ENCODE measurements at regions not wholly inside any gene's neighbourhood (a gene's known extent, or its start where the extent isn't known, plus 50 kb on each side); places are given as distances from the start of the nearest gene placed in this dataset.

DNA sequence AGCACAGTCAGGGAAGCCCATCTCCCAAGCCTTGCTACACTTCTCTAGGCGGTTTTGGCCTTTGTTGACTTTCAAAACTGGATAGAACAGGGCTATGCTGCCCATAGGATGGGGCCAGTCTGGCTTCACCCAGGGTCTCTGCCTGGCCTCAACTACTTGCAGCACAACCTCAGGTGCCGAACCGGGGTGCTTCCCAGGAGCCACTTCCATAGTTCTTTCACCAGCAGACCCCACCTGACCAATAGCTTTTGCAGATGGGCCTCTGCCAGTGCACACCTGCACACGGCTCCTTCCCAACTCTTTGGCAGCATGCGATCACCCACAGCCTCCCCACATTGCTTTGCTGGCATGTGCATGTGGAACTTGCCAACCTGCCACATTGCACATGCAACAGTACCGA is 331.6 kb downstream of the CPS1 start:
- H3K27ac ChIP-seq (ENCODE audit: insufficient read depth, low read length): no peak overlapping the region
- H3K4me2 ChIP-seq (ENCODE audit: extremely low read depth, insufficient read depth, low read length): no peak overlapping the region
- H3K9me3 ChIP-seq (ENCODE audit: control insufficient read depth, insufficient read depth, low read depth, low read length): no peaks in the 10 kb centered on the region
- no peaks in the 10 kb centered on the region for H3K27me3 ChIP-seq (ENCODE audit: control insufficient read depth, insufficient read depth, low read length)
- H3K9ac ChIP-seq (ENCODE audit: insufficient read depth, low read length): no peak overlapping the region
- no peaks in the 10 kb centered on the region for H4K20me1 ChIP-seq (ENCODE audit: control insufficient read depth, extremely low read depth, insufficient read depth, low read length)
- H3K4me1 ChIP-seq (ENCODE audit: control insufficient read depth, extremely low read depth, insufficient read depth, low read length): no peaks in the 10 kb centered on the region
- no peak for DNase-seq (ENCODE audit: low read depth in 2 of 2)
- H2AFZ ChIP-seq (ENCODE audit: low read length): no peak overlapping the region
- no peaks in the 10 kb centered on the region for H3K36me3 ChIP-seq (ENCODE audit: control insufficient read depth, insufficient read depth, low read length)
- TF ChIP-seq, protein P1, sequence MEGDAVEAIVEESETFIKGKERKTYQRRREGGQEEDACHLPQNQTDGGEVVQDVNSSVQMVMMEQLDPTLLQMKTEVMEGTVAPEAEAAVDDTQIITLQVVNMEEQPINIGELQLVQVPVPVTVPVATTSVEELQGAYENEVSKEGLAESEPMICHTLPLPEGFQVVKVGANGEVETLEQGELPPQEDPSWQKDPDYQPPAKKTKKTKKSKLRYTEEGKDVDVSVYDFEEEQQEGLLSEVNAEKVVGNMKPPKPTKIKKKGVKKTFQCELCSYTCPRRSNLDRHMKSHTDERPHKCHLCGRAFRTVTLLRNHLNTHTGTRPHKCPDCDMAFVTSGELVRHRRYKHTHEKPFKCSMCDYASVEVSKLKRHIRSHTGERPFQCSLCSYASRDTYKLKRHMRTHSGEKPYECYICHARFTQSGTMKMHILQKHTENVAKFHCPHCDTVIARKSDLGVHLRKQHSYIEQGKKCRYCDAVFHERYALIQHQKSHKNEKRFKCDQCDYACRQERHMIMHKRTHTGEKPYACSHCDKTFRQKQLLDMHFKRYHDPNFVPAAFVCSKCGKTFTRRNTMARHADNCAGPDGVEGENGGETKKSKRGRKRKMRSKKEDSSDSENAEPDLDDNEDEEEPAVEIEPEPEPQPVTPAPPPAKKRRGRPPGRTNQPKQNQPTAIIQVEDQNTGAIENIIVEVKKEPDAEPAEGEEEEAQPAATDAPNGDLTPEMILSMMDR (conservative IDR thresholded peaks at IDR 0.05 in 1 of 2, IDR thresholded peaks at IDR 0.05 in 1 of 2; ENCODE audit: low read depth in 1 of 2, low read length in 2 of 2): no peak
- TF ChIP-seq EZH2 (IDR thresholded peaks at IDR 0.05; ENCODE audit: low read length, missing control alignments): no peak
- H3K79me2 ChIP-seq (ENCODE audit: control insufficient read depth, insufficient read depth, low read length): no peaks in the 10 kb centered on the region
- H3K4me3 ChIP-seq (replicated peaks in 1 of 4; ENCODE audit: control extremely low read depth in 1 of 4, insufficient read depth in 1 of 4, low read depth in 3 of 4, low read length in 4 of 4): no peak overlapping the region

DNA sequence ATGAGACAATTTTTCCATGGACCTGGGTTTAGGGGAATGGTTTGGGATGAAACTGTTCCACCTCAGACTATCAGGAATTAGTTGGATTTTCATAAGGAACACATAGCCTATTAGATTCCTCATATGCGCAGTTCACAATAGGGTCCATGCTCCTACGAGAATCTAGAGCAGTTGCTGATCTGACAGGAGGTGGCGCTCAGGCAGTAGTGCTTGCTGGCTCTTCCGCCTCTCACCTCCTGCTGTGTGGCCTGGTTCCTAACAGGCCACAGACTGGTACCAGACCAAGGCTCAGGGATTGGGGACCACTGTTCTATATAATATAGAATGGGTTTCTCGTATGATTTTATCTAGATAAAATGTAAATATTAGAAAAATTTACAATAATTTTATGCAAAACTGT is 338.7 kb downstream of the CPS1 start:
- TF ChIP-seq, protein P1 (conservative IDR thresholded peaks at IDR 0.05 in 1 of 2, IDR thresholded peaks at IDR 0.05 in 1 of 2; ENCODE audit: low read depth in 1 of 2, low read length in 2 of 2): no peak
- TF ChIP-seq EZH2 (IDR thresholded peaks at IDR 0.05; ENCODE audit: low read length, missing control alignments): no peak
- Histone ChIP-seq H3K9ac (ENCODE audit: insufficient read depth, low read length) (no peak overlapping the region), H3K4me3 (replicated peaks in 1 of 4; ENCODE audit: control extremely low read depth in 1 of 4, insufficient read depth in 1 of 4, low read depth in 3 of 4, low read length in 4 of 4) (no peak overlapping the region), H3K27ac (ENCODE audit: insufficient read depth, low read length) (no peak overlapping the region), H3K9me3 (ENCODE audit: control insufficient read depth, insufficient read depth, low read depth, low read length) (no peaks in the 10 kb centered on the region), H3K4me1 (ENCODE audit: control insufficient read depth, extremely low read depth, insufficient read depth, low read length) (no peaks in the 10 kb centered on the region), H3K36me3 (ENCODE audit: control insufficient read depth, insufficient read depth, low read length) (no peaks in the 10 kb centered on the region), H3K27me3 (ENCODE audit: control insufficient read depth, insufficient read depth, low read length) (no peaks in the 10 kb centered on the region), H3K79me2 (ENCODE audit: control insufficient read depth, insufficient read depth, low read length) (no peaks in the 10 kb centered on the region), H3K4me2 (ENCODE audit: extremely low read depth, insufficient read depth, low read length) (no peak overlapping the region), H2AFZ (ENCODE audit: low read length) (no peak overlapping the region), H4K20me1 (ENCODE audit: control insufficient read depth, extremely low read depth, insufficient read depth, low read length) (no peaks in the 10 kb centered on the region)
- DNase-seq (ENCODE audit: low read depth in 2 of 2): no peak

DNA sequence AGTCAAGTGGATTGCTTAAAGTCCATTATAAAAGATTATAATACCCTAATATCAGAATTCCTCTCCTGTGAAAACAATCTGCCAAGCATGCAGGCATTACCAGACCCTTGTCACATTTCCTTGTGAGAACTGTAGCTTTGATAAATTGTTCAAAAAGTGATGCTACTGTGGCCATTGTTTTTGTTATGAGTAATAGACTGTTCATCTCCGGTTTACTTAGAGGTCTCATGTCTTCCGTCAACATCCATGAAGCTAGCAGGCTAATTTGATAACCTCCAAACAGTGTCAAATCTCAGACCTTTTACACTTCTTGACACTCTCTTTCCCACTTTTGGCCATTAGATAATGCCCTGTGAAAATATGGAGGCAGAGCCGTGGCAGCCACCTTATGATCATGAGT is 342.7 kb downstream of the CPS1 start:
- peak in 1 of 2 donors; percentile 43 for DNase-seq (ENCODE audit: low read depth in 2 of 2)
- no peak overlapping the region for H3K4me2 ChIP-seq (ENCODE audit: extremely low read depth, insufficient read depth, low read length)
- no peak overlapping the region for H3K4me3 ChIP-seq (replicated peaks in 1 of 4; ENCODE audit: control extremely low read depth in 1 of 4, insufficient read depth in 1 of 4, low read depth in 3 of 4, low read length in 4 of 4)
- no peaks in the 10 kb centered on the region for H3K27me3 ChIP-seq (ENCODE audit: control insufficient read depth, insufficient read depth, low read length)
- H2AFZ ChIP-seq (ENCODE audit: low read length): no peak overlapping the region
- no peak overlapping the region for H3K27ac ChIP-seq (ENCODE audit: insufficient read depth, low read length)
- no peaks in the 10 kb centered on the region for H3K79me2 ChIP-seq (ENCODE audit: control insufficient read depth, insufficient read depth, low read length)
- no peak for TF ChIP-seq EZH2 (IDR thresholded peaks at IDR 0.05; ENCODE audit: low read length, missing control alignments)
- TF ChIP-seq, protein P1 (conservative IDR thresholded peaks at IDR 0.05 in 1 of 2, IDR thresholded peaks at IDR 0.05 in 1 of 2; ENCODE audit: low read depth in 1 of 2, low read length in 2 of 2): no peak
- no peak overlapping the region for H3K9ac ChIP-seq (ENCODE audit: insufficient read depth, low read length)
- no peaks in the 10 kb centered on the region for H3K36me3 ChIP-seq (ENCODE audit: control insufficient read depth, insufficient read depth, low read length)
- no peaks in the 10 kb centered on the region for H3K9me3 ChIP-seq (ENCODE audit: control insufficient read depth, insufficient read depth, low read depth, low read length)
- no peaks in the 10 kb centered on the region for H3K4me1 ChIP-seq (ENCODE audit: control insufficient read depth, extremely low read depth, insufficient read depth, low read length)
- no peaks in the 10 kb centered on the region for H4K20me1 ChIP-seq (ENCODE audit: control insufficient read depth, extremely low read depth, insufficient read depth, low read length)
